ENCODE measurements at regions not wholly inside any gene's neighbourhood (a gene's known extent, or its start where the extent isn't known, plus 50 kb on each side); places are given as distances from the start of the nearest gene placed in this dataset.

- no peak for TF ChIP-seq CTCF (optimal IDR thresholded peaks at IDR 0.05 in 1 of 3, IDR thresholded peaks at IDR 0.05 in 1 of 3, conservative IDR thresholded peaks at IDR 0.05 in 1 of 3; ENCODE audit: extremely low read depth in 1 of 3, insufficient read depth in 2 of 3, low read length in 3 of 3)
- TF ChIP-seq EZH2 (IDR thresholded peaks at IDR 0.05; ENCODE audit: low read length): no peak
These were observed 171.0 kb downstream of the PTPN20 start for GRCh38 chr10:47082055-47082784.
